ENCODE measurements at regions not wholly inside any gene's neighbourhood (a gene's known extent, or its start where the extent isn't known, plus 50 kb on each side); places are given as distances from the start of the nearest gene placed in this dataset.

GRCh38 chr22:44595841-44596341 lies 97.9 kb upstream of the RTL6 start:
- H3K27ac ChIP-seq (ENCODE audit: low read depth in 1 of 2, low read length in 2 of 2) = no peak overlapping the region
- no peak for TF ChIP-seq MAX (IDR thresholded peaks at IDR 0.05)
- no peak for TF ChIP-seq ATF3 (IDR thresholded peaks at IDR 0.05)
- no peak for TF ChIP-seq JUND (IDR thresholded peaks at IDR 0.05)
- H3K9ac ChIP-seq (ENCODE audit: low read depth in 1 of 2, low read length in 2 of 2) = no peak overlapping the region
- no peaks in the 10 kb centered on the region for H3K9me3 ChIP-seq (ENCODE audit: control insufficient read depth in 4 of 4, low read length in 3 of 4)
- no peak overlapping the region for H3K4me3 ChIP-seq (ENCODE audit: low read depth in 1 of 3, low read length in 3 of 3)
- 46% methylated on average over 21 of the region's 21 CpGs for WGBS
- no peak for DNase-seq (ENCODE audit: low spot score)
- H3K27me3 ChIP-seq (ENCODE audit: control insufficient read depth in 4 of 4, insufficient read depth in 4 of 4, low read length in 3 of 4) = peaks cover 0 to 4% (median 0%) of the 10 kb centered on the region in 4 donors
- no peaks in the 10 kb centered on the region for H3K4me1 ChIP-seq (ENCODE audit: control insufficient read depth in 4 of 4, insufficient read depth in 4 of 4, low read length in 3 of 4)
- no peaks in the 10 kb centered on the region for H3K36me3 ChIP-seq (ENCODE audit: control insufficient read depth in 4 of 4, insufficient read depth in 3 of 4, low read depth in 1 of 4, low read length in 3 of 4)

- Histone ChIP-seq H3K27ac (ENCODE audit: low read depth in 1 of 2, low read length in 2 of 2) (no peak overlapping the region), H3K27me3 (ENCODE audit: control insufficient read depth in 4 of 4, insufficient read depth in 4 of 4, low read length in 3 of 4) (peaks cover 0 to 4% (median 0%) of the 10 kb centered on the region in 4 donors), H3K9ac (ENCODE audit: low read depth in 1 of 2, low read length in 2 of 2) (no peak overlapping the region), H3K4me3 (ENCODE audit: low read depth in 1 of 3, low read length in 3 of 3) (no peak overlapping the region), H3K9me3 (ENCODE audit: control insufficient read depth in 4 of 4, low read length in 3 of 4) (no peaks in the 10 kb centered on the region), H3K36me3 (ENCODE audit: control insufficient read depth in 4 of 4, insufficient read depth in 3 of 4, low read depth in 1 of 4, low read length in 3 of 4) (no peaks in the 10 kb centered on the region), H3K4me1 (ENCODE audit: control insufficient read depth in 4 of 4, insufficient read depth in 4 of 4, low read length in 3 of 4) (no peaks in the 10 kb centered on the region)
- no peak for DNase-seq (ENCODE audit: low spot score)
- TF ChIP-seq JUND (IDR thresholded peaks at IDR 0.05) (no peak), RXRA (IDR thresholded peaks at IDR 0.05) (no peak)
- WGBS = 43% methylated on average over 11 of the region's 11 CpGs
Observed at GRCh38 chr22:44594951-44595350, 96.9 kb upstream of the RTL6 start.

- Histone ChIP-seq H3K9ac (ENCODE audit: low read depth in 1 of 2, low read length in 2 of 2) (no peak overlapping the region), H3K4me3 (ENCODE audit: low read depth in 1 of 3, low read length in 3 of 3) (no peak overlapping the region), H3K36me3 (ENCODE audit: control insufficient read depth in 4 of 4, insufficient read depth in 3 of 4, low read depth in 1 of 4, low read length in 3 of 4) (no peaks in the 10 kb centered on the region), H3K27me3 (ENCODE audit: control insufficient read depth in 4 of 4, insufficient read depth in 4 of 4, low read length in 3 of 4) (peaks cover 0 to 7% (median 0%) of the 10 kb centered on the region in 4 donors), H3K9me3 (ENCODE audit: control insufficient read depth in 4 of 4, low read length in 3 of 4) (no peaks in the 10 kb centered on the region), H3K4me1 (ENCODE audit: control insufficient read depth in 4 of 4, insufficient read depth in 4 of 4, low read length in 3 of 4) (no peaks in the 10 kb centered on the region), H3K27ac (ENCODE audit: low read depth in 1 of 2, low read length in 2 of 2) (no peak overlapping the region)
- 58% methylated on average over 5 of the region's 5 CpGs for WGBS
- no peak for DNase-seq (ENCODE audit: low spot score)
- TF ChIP-seq EGR1 (IDR thresholded peaks at IDR 0.05; ENCODE audit: low read depth in 2 of 2) = no peak
- TF ChIP-seq HNF4G (IDR thresholded peaks at IDR 0.05) = no peak
- TF ChIP-seq SP1 (IDR thresholded peaks at IDR 0.05) = no peak
- no peak for TF ChIP-seq FOXA1 (IDR thresholded peaks at IDR 0.05)
- TF ChIP-seq YY1 (IDR thresholded peaks at IDR 0.05) = no peak
- no peak for TF ChIP-seq JUND (IDR thresholded peaks at IDR 0.05)
- TF ChIP-seq GABPA (IDR thresholded peaks at IDR 0.05 in 1 of 2, conservative IDR thresholded peaks at IDR 0.05 in 1 of 2) = no peak
- no peak for TF ChIP-seq TAF1 (conservative IDR thresholded peaks at IDR 0.05)
- TF ChIP-seq NR2F2 (IDR thresholded peaks at IDR 0.05) = no peak
- no peak for TF ChIP-seq RXRA (IDR thresholded peaks at IDR 0.05)
- no peak for TF ChIP-seq RAD21 (IDR thresholded peaks at IDR 0.05)
- TF ChIP-seq FOXA2 (IDR thresholded peaks at IDR 0.05) = no peak
- TF ChIP-seq MAX (IDR thresholded peaks at IDR 0.05) = no peak
- no peak for TF ChIP-seq CTCF (IDR thresholded peaks at IDR 0.05; ENCODE audit: low read depth, low read length, missing input control)
- no peak for TF ChIP-seq HNF4A (conservative IDR thresholded peaks at IDR 0.05)
- TF ChIP-seq REST (IDR thresholded peaks at IDR 0.05) = no peak
- TF ChIP-seq ATF3 (IDR thresholded peaks at IDR 0.05) = no peak
- TF ChIP-seq ZBTB33 (IDR thresholded peaks at IDR 0.05) = no peak
Observed at GRCh38 chr22:44592824-44593148, 94.8 kb upstream of the RTL6 start.

All from liver (tissue), 8 donors.